CMK (cell line): ENCODE measurements at regions not wholly inside any gene's neighbourhood (a gene's known extent, or its start where the extent isn't known, plus 50 kb on each side); places are given as distances from the start of the nearest gene placed in this dataset.
"Not testable (repeated sequence)": the region's sequence is repeated elsewhere in the genome, so short reads cannot be mapped to it uniquely, and the experiment has no call there.

Source experiments
- DNase-seq: peaks from one replicate; pipeline ENCODE4 v3.0.0-alpha.2; 2010; ENCODE audit warnings: low read depth

GRCh38 chr5:124966741-124967140 lies 220.3 kb upstream of the ZNF608 start:
- not testable (repeated sequence) for DNase-seq

- DNase-seq, result not testable (repeated sequence)
Observed at GRCh38 chr5:124970381-124970780, 223.9 kb upstream of the ZNF608 start.

- no peak for DNase-seq
Observed at GRCh38 chr5:124972703-124973102, 226.3 kb upstream of the ZNF608 start.

GRCh38 chr5:124973661-124974060 lies 227.2 kb upstream of the ZNF608 start:
- no peak for DNase-seq

GRCh38 chr5:124976086-124976485 lies 229.6 kb upstream of the ZNF608 start:
- no peak for DNase-seq

DNA sequence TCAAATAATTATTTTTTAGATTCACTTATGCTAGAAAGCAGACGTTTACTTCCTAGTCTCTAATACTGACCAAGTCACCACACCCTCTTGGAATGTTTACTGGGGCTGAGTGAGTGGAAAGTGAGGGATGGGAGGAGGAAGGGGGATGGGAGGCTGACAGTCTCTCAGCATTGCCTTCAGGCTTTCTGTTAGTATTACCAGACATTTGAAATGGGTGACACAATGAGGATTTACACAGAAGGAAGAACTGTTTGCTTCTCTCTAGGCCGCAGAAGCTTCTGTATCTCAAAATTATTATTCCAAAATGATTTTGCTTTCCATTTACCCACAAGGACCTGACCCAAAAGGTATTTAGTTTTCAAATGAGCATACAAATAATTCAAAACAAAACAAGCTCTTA lies 232.8 kb upstream of the ZNF608 start:
- DNase-seq, result no peak

- no peak for DNase-seq
Observed at GRCh38 chr5:124980163-124980941, 233.9 kb upstream of the ZNF608 start.

DNA sequence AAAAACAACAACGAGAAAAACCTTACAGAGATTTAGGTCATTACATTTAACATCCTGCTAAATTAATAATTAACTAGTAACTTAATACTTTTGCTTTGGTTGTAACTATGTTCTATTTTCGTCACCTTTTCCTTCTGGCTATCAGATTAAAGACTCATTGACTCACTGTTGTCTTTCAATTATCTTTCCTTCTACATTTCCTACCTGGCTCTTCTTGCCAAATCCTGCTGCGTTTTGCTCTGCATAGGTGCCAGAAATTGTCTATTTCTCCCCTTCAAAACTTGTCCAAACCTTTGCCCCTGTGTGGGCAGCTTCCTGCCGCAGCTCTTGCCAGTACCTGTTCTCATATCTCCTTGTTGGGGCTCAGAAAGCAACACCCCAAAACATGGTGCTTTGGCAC lies 235.5 kb upstream of the ZNF608 start:
- DNase-seq, result no peak

DNA sequence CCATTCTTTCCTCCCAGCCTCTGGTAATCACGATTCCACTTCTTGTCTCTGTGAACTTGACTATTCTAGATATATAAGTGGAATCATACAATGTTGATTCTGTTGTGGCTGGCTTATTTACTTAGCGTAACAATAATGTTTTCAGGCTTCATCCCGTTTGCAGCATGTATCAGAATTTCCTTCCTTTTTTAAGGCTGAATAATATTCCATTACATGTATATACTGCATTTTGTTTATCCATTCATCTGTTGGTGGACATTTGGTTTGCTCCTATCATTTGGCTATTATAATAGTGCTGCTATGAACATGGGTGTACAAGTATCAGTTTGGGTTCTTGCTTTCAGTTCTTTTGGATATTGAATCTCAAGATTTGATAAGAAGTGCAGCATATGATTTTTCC lies 239.7 kb upstream of the ZNF608 start:
- DNase-seq, result no peak

DNA sequence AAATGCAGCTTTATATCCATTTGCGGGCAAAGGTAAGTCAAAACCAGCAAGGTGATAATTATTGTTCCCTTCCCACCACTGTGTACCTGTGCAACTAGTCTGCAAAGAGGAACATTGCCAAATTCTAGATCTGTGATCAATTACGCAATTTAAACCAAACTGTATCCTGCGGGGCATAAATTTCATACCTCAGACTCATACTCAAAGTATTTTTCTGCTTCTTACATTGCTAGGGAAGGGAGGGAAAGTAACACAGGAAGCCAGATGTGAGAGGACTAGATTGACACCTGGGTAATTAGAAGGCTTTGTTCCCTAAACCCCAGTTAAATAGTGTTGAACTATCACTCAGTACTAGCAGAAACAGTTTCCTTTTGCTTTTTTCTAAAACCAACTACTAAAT lies 240.2 kb upstream of the ZNF608 start:
- no peak for DNase-seq

- not testable (repeated sequence) for DNase-seq
Observed at GRCh38 chr5:124987786-124988185, 241.3 kb upstream of the ZNF608 start.

DNA sequence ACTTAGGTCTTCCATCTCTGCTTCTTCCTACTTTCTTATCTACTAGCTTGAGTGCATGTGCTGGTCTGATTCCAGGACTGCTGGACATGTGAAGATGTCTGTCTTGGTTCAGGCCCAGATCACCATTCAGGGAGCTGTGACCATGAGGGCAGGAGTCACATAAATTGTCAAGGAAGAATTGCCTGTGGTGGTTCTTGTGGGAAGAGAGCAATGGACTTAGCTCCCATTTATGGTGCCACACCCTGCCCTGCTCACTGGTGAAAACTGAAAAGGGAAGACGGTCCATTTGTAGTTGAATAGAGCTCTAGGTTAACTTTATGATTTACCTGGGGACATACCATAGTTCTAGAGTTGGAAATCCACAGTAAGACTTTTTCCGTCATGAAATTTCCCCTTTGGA lies 244.3 kb upstream of the ZNF608 start:
- DNase-seq, result no peak

DNA sequence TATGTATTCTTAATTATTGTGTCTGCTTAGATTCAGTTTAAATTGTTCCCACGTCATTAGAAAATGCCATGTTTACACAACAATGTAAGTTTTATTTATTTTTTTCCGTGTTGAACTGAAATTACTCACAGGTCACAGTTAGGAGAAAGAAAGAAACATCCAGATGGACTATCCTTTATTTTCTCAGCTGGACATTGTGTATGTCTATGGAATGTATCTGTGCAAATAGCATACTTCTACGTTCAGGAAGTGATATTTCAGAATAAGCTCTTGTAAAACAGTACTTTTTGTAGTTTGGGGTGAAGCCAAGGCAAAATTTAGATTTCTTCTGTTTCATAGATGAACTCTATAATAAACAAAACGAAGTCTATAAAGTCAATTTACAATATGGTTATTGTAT lies 249.0 kb upstream of the ZNF608 start:
- no peak for DNase-seq

DNA sequence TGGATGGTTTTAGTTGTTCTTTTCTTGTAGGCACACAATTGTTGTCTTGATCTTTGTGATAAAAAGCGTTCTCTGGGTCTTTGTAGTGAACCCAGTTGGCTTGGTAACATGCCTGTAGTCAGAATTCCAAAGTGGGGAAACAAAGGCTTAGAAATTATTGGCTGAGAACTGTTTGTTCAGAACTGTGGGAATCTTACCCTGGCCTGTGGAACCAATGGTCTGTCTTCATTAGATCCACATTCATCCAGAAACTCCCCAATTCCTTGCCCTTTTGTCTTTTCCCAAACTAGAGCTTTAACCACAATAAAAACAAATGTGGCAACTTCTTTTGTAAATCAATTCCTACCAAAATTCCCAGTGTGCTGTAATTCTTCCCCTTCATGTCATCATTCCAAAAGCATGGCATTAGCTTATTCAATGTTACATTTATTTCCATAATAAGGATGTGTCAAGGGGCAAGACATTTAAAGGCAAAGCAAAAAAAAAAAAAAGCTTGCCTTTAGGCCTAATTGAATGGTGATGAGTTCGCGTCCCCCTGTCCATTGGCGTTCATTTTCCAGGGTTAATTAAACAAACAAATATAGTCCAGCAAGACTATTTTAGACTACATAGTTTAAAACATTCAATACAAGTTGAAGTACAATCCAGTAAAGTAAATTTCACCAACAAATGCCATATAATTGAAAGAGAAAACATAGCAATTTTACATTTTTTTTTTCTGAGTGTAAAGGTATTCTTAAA lies 249.8 kb upstream of the ZNF608 start:
- DNase-seq, result no peak

GRCh38 chr5:124996764-124997077 lies 250.3 kb upstream of the ZNF608 start:
- no peak for DNase-seq

DNA sequence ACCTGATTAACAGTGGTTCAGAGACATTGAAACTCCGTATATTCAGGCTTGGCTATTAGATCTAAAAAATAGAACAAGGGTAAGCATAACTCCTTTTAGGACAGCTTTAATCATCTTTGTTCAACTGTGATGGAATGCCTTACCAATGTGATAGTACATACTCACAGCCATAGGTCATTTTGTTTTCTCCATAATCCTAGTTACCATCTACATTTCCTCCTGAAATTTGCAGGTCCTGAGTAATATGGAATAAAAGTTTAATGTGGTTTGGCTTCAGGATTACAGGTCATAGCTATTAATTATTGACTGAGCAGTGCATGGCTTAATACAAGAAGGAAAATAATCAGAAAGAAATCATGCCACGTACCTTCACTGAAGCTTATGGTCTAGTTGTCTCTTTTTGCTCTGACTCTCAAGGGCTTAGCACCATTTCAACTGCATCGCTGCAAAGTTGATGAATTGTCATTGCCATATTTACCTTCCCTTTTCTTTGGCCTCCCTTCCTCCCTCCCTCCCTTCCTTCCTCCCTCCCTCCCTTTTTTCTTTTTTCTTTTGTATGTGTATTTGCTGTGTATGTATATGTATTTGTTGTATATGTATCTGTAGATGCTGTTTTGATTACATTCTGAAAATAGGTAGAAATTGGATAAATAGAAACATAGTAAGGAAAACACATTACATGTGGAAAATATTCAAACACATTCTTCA lies 250.9 kb upstream of the ZNF608 start:
- no peak for DNase-seq

- no peak for DNase-seq
Observed at GRCh38 chr5:124998520-124998919, 252.1 kb upstream of the ZNF608 start.

DNA sequence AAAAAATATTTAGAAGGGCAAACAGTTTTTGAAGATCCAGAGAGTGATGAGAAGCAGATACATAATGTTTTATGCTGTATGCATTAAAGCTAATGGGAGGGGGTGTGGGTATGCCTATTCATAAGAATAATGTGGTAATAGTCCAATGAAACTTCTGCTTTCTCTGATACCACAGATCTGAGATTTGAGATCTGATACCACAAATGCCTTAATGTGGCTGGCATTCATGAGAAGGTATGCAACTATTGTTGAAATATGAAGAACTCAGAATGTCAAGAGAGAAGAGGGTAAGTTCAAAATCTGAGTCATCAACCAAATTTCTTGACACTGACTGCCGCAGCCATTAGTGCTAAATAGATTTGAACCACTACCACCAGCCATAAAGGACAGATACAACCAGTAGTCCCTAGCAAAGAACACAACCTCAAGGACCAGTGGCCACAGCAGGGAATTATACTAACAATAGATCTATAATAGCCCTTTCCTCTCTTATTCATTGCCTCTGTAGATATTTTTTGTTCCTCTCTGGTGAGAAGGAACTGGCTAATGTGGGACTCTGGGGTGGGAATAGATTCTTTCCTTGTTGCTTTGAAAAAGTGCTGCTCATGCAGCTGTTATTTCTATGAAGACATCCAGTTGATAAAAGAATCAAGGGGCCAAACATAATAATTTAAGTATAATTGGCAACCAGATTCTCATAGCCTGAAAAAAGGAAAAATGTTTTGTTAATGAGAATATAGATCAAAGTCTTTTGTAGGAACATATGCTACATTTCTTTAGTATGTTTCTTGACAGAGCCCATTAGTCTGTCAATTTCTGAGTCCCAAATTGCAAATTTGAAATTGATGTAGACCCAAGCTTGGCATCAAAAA lies 256.5 kb upstream of the ZNF608 start:
- DNase-seq, result no peak

- DNase-seq, result no peak
Observed at GRCh38 chr5:125004009-125004408, 257.6 kb upstream of the ZNF608 start.

DNA sequence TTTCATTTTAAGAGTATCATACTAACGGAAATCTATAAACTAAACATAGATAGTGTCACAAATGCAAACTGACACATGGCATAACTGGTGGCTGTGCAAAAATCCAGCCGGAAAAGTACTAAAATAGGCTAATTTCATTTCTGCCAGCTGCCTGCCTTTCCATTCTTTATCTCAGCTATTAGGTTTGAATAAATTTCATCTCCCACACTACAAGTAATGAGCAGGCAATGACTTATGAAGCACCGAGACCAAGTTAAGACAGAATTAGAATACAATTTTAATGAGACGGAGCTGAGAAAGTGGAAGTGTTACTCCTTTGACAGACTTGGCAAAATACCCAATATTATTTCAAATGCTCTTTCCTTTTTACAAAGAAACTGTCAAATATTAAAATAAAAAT lies 258.8 kb upstream of the ZNF608 start:
- no peak for DNase-seq

- no peak for DNase-seq
Observed at GRCh38 chr5:125006011-125006685, 259.7 kb upstream of the ZNF608 start.

DNA sequence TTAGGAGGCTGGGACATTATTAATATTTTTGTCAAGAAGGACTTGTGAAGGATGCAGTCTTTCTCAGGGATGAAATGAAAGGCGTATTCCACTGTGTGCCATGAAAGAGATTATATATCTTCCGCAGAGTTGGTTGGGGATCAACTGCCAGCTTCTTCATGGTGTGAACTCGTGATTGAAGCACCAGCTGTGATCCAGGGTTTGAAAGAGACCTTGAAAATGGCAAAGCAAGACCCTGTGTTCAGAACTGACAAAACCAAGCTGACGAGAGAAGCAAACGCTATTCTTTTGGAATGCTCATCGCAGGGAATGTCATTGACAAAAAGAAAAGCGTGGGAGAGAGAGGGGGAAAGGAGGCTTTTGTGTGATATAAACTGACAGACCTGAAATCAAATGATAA lies 263.9 kb upstream of the ZNF608 start:
- no peak for DNase-seq
